MCF 10A (cell line): ENCODE measurements at regions not wholly inside any gene's neighbourhood (a gene's known extent, or its start where the extent isn't known, plus 50 kb on each side); places are given as distances from the start of the nearest gene placed in this dataset.

Source experiments
- BruUV-seq: library from RNA; stranded (reverse); fragments of 400-500 nt; replicated peaks from 2 replicates; lab custom pipeline; 2021; lab: Mats Ljungman, UMichigan
- CTCF ChIA-PET: fragments of 300-600 bp; sonication (Branson Sonifier 250); formaldehyde crosslinking; extraction: SDS; loops from one replicate; lab custom pipeline; 2021; ENCODE audit warnings: antibody characterized with exemption, inconsistent platforms; lab: Yijun Ruan, JAX
- POLR2A ChIA-PET: fragments of 300-600, 350-650 bp; sonication (Branson Sonifier 250); formaldehyde crosslinking; extraction: SDS; loops from one replicate; lab custom pipeline; 2020; ENCODE audit warnings: antibody characterized with exemption, inconsistent platforms; lab: Yijun Ruan, JAX
- DNase-seq: peaks from one replicate; pipeline ENCODE4 v3.0.0-alpha.2; 2018; ENCODE audit not compliant: unreplicated experiment
- H3K27ac Mint-ChIP-seq: one replicate; pipeline ENCODE4 v1.8.0; 2022; ENCODE audit warnings: mild to moderate bottlenecking, low read depth, mixed read lengths; ENCODE audit not compliant: unreplicated experiment
- H3K27me3 Mint-ChIP-seq: one replicate; pipeline ENCODE4 v1.8.0; 2022; ENCODE audit warnings: mixed read lengths; ENCODE audit not compliant: insufficient read depth, unreplicated experiment
- H3K36me3 Mint-ChIP-seq: one replicate; pipeline ENCODE4 v1.8.0; 2022; ENCODE audit warnings: mild to moderate bottlenecking, moderate library complexity, mixed read lengths; ENCODE audit not compliant: insufficient read depth, unreplicated experiment
- H3K4me1 Mint-ChIP-seq: one replicate; pipeline ENCODE4 v1.8.0; 2022; ENCODE audit warnings: mixed read lengths; ENCODE audit not compliant: insufficient read depth, unreplicated experiment
- H3K4me3 Mint-ChIP-seq: one replicate; pipeline ENCODE4 v1.8.0; 2022; ENCODE audit warnings: mild to moderate bottlenecking, moderate library complexity, mixed read lengths; ENCODE audit not compliant: unreplicated experiment
- H3K9me3 Mint-ChIP-seq: one replicate; pipeline ENCODE4 v1.8.0; 2022; ENCODE audit warnings: mixed read lengths; ENCODE audit not compliant: unreplicated experiment
- CTCF ChIP-seq: fragments of 200-600 bp; IDR thresholded peaks from one replicate; pipeline ENCODE4 v1.8.0; 2022; ENCODE audit warnings: antibody characterized with exemption, mild to moderate bottlenecking; ENCODE audit not compliant: unreplicated experiment
- intact Hi-C: fragments of 100-400 bp; cut with micrococcal nuclease; formaldehyde crosslinking; loops from 2 replicates; pipeline ENCODE4 v1.14.1; 2022

GRCh38 chr18:62442391-62442790, 80.4 kb upstream of the ZCCHC2 start:
- CTCF ChIA-PET = interaction anchor here (0.7 kb wide), 1 partner anchor 141 kb away, joined by 3 read pairs; no protein-coding TSS in a partner anchor

GRCh38 chr18:62445386-62445917, 77.4 kb upstream of the ZCCHC2 start:
- peak; percentile 59 for DNase-seq
- intact Hi-C loops = loop anchor here (2.0 kb wide), 1 partner anchor 39 kb away; no protein-coding TSS in a partner anchor
- Mint-ChIP-seq H3K4me3 (no peak overlapping the region), H3K36me3 (no peaks in the 10 kb centered on the region), H3K27ac (no peak overlapping the region), H3K27me3 (no peaks in the 10 kb centered on the region), H3K4me1 (peaks cover 20% of the 10 kb centered on the region), H3K9me3 (no peaks in the 10 kb centered on the region)
- CTCF ChIA-PET = interaction anchor here (0.6 to 1.3 kb wide), 6 partner anchors 20 to 139 kb away, joined by 3 read pairs; no protein-coding TSS in a partner anchor
- POLR2A ChIA-PET = interaction anchor here (0.6 to 1.5 kb wide), 9 partner anchors 9 to 318 kb away, joined by 3 to 7 read pairs (median 3); partner anchors contain the start of gene ZCCHC2
- TF ChIP-seq CTCF = no peak
- no TSS peak for BruUV-seq

More at GRCh38 chr18:62442391-62442790, 80.4 kb upstream of the ZCCHC2 start:
- BruUV-seq = no TSS peak
- Mint-ChIP-seq H3K4me1 (peaks cover 23% of the 10 kb centered on the region), H3K36me3 (no peaks in the 10 kb centered on the region), H3K27me3 (no peaks in the 10 kb centered on the region), H3K4me3 (no peak overlapping the region), H3K27ac (no peak overlapping the region), H3K9me3 (no peaks in the 10 kb centered on the region)
- POLR2A ChIA-PET = no interaction called here
- no peak for TF ChIP-seq CTCF
- intact Hi-C loops = no loop called here
- no peak for DNase-seq

- H3K4me1 Mint-ChIP-seq = peaks cover 31% of the 10 kb centered on the region
- no peak for TF ChIP-seq CTCF
- H3K27me3 Mint-ChIP-seq = no peaks in the 10 kb centered on the region
- ChIA-PET CTCF (interaction anchor here (0.7 to 0.8 kb wide), 2 partner anchors 21 to 35 kb away, joined by 3 read pairs; no protein-coding TSS in a partner anchor), POLR2A (interaction anchor here (2.0 kb wide), 1 partner anchor 9 kb away, joined by 4 read pairs; no protein-coding TSS in a partner anchor)
- intact Hi-C loops = no loop called here
- no peaks in the 10 kb centered on the region for H3K9me3 Mint-ChIP-seq
- BruUV-seq = no TSS peak
- DNase-seq = no peak
- H3K36me3 Mint-ChIP-seq = no peaks in the 10 kb centered on the region
- no peak overlapping the region for H3K27ac Mint-ChIP-seq
- H3K4me3 Mint-ChIP-seq = no peak overlapping the region
Measured at GRCh38 chr18:62446511-62446910, 76.3 kb upstream of the ZCCHC2 start.

GRCh38 chr18:62447652-62448051, 75.2 kb upstream of the ZCCHC2 start:
- no peak for TF ChIP-seq CTCF
- DNase-seq = no peak
- Mint-ChIP-seq H3K9me3 (no peaks in the 10 kb centered on the region), H3K27ac (no peak overlapping the region), H3K4me1 (peaks cover 37% of the 10 kb centered on the region), H3K36me3 (no peaks in the 10 kb centered on the region), H3K27me3 (no peaks in the 10 kb centered on the region), H3K4me3 (no peak overlapping the region)
- ChIA-PET CTCF (no interaction called here), POLR2A (interaction anchor here (1.1 to 2.0 kb wide), 3 partner anchors 10 to 75 kb away, joined by 3 to 4 read pairs (median 4); partner anchors contain the start of gene ZCCHC2)
- no TSS peak for BruUV-seq
- intact Hi-C loops = no loop called here
